GM18511 (cell line): ENCODE measurements at regions not wholly inside any gene's neighbourhood (a gene's known extent, or its start where the extent isn't known, plus 50 kb on each side); places are given as distances from the start of the nearest gene placed in this dataset.
"Not testable (repeated sequence)": the region's sequence is repeated elsewhere in the genome, so short reads cannot be mapped to it uniquely, and the experiment has no call there.

Experiments used
- ATAC-seq: cut with Tn5 transposase; IDR thresholded peaks from one replicate; pipeline ENCODE4 v1.9.1; 2021; ENCODE audit warnings: mild to moderate bottlenecking, moderate library complexity; ENCODE audit not compliant: unreplicated experiment

DNA sequence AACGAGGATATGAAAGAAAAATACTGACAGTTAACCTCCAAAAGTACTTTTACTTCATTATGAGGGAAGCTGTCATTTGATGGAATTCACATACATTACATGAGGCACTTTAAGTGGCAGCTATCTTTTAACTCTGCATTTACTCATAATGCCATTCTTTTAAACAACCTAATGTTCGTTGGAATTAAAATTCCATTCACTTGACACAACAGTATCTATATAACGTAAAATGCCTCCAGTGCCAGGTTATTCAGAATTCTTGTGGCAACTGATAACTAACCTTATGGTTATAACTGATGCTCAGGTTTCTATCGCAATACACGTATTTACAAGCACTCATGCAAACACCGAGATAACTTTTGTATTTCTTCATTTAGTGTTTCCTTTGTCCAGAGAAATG is 376.9 kb upstream of the GRAMD2B start:
- no peak for ATAC-seq

DNA sequence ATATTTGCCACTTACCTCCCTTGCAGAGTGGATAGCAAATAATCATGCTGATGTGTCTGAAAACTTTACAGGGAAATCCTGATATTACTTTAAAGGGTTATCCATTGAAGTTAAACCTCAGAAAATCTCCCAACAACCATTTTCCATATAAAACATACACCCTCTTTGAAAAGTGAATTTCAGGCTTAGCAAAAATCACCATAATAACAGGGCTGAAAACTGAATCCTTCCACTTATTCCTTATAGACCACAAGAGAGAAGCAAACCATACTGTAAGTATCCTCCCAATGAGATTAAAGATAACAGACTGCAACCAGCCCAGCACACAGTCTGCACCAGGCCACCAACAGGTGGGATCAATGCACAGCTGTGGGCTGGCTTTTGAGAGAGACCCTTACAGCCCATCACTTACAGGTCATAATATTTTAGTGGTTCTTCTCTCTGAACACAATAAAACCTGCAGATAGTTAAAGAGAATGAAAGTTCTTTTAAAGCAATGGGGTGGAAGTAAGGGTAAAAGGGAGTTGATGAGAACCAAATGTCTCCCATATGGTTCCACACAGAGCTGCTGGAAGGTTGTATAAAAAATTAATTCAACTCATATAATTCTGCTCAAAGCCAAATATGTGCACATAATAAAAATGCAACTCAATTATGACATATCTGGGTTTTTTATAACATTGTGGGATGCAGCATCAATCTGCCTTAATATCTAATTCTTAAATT is 376.2 kb upstream of the GRAMD2B start:
- ATAC-seq = no peak

DNA sequence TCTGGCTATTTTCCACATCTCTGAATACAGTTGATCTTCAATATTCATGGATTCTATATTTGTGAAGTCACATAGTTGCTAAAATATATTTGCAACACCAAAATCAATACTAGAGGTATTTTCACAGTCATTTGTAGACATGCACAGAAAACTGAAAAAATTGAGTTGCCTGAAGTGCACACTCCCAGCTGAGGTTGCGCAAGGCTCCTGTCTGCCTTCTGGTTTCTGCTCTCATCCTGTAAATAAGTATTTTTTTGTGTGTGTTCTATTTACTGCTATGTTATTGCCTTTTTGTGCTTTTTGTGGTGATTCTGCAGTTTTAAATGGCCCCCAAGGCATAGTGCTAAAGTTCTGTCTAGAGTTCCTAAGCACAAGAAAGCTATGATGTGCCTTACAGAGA is 371.1 kb upstream of the GRAMD2B start:
- no peak for ATAC-seq

DNA sequence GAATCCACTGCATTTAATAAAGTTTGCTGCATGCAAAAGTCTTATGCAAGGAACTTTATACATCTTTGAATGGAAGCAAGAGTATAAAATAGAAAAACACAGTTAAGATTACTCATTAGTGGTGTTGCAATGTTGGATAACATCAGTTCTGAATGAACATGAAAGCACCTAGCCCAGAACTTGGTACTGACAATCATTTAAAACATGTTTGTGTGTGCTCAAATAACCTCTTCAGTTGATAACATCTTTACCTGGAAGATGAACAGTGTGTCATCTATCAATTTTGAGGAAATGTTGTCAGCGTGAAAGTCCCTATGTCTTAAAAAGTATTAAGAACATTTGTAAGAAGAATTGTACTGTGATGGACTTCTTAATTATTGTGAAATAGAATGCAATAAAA is 370.4 kb upstream of the GRAMD2B start:
- no peak for ATAC-seq

DNA sequence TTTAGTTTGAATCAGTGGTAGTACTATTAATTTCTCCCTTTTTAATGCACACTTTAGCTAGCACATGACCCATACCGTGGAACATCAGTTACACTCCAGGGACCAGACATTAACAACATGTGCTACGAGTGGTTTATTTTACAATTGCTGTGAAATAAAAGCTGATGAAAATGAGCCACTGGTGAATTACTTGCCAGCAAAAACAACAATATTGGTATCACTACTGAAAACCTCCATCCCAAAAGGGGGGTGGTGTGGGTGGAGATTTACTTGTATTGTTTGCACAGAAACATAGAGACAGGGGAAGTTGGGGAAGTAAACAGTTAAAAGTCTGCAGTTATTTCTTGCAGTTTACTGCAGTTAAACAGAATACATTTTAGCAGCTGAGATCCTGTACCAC is 369.6 kb upstream of the GRAMD2B start:
- no peak for ATAC-seq

DNA sequence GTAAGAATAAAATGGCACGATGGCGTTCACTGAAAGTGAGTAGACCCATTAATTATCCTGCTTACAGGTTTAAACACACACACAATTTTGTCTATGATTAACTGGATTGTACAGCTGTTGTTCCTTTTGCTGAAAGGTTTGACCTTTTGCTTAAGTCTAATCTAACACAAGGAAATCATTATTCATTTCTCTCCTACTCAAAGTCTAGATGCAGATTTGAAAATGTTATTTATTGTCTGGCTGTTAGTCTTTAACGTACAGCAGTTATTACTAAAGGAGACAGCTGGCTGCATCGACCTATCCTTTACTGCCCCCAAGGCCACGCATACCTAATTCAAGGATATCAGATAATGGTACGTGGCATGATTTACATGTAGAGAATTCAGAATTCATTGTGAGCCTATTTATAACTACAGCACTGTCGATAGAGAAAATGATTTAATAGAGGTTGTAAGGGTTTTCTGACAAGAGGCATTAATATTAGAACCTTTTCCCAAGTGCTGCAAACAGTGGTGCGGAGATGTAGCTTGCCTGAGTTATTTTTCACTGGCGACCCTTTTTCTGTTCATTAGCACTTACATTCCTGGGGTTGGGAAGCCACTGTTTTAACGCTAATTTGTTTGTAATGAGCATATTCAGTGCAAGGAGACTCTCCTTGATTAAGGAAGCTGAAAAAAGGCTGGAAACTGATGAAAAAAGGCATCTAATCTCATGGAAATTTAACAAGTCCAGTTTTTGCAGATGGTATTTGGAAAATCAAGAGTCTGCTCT is 368.4 kb upstream of the GRAMD2B start:
- no peak for ATAC-seq

DNA sequence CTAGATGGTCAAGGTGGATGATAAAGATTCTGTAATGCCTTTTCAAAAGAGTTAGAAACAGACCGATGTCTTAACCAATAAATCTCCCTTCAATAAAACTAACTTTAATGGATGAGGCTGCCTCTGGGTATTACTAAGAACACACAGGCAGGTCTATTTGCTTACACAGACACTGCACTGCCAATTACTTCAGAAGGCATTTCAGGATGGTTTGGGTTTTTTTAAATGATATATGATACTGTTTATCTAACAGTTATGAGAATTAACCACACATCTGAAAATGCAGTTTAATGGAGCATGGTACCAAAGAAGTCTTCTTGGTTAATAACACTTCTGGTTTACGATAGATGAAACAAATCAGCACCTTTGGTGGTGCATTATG is 367.9 kb upstream of the GRAMD2B start:
- no peak for ATAC-seq

DNA sequence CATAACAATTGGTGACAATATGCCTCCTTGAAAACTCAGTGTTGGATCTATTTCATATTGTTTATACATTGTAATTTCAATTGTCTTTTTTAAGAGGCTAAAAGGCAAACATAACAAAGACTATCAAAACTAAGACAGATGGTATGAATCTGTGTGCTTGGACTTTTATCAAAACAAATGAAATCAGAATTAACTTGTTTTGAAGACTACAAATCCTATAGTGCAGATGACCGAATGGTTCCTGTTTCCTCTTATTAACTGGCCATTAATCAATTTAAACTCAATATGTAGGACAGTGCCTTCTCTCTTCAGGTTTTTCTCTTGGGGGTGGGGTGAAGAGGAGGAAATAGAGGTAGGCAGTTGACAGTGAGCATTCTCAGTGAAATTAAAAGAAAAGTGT is 366.9 kb upstream of the GRAMD2B start:
- ATAC-seq = no peak

DNA sequence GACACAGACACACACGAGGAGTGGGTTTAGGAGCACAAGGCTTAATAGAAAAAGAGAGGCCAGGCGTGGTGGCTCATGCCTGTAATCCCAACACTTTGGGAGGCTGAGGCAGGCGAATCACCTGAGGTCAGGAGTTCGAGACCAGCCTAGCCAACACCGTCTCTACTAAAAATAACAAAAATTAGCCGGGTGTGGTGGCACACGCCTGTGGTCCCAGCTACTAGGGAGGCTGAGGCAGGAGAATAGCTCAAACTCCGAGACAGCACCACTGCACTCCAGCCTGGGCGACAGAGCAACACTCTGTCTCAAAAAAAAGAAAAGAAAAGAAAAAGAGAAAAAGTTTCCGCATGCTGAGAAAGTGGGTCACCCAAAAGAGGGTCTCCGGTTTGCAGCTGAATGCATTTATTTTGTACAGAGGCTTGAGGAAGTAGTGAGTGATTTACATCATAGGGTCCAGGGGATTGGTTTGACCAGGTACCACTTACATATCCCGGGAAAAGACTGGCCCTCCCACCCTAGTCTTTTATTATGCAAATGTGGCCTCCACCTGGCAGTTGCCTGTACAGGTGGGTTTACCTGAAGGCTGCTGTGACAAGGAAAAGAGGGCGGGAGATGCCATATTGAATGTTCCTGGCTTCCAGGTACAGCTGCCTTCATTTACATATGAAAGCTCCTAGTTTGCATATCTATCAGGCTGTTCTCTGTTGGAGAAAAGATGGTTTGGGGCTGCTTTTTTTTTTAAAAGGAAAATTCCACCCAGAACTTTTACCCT is 366.2 kb upstream of the GRAMD2B start:
- ATAC-seq = no peak

DNA sequence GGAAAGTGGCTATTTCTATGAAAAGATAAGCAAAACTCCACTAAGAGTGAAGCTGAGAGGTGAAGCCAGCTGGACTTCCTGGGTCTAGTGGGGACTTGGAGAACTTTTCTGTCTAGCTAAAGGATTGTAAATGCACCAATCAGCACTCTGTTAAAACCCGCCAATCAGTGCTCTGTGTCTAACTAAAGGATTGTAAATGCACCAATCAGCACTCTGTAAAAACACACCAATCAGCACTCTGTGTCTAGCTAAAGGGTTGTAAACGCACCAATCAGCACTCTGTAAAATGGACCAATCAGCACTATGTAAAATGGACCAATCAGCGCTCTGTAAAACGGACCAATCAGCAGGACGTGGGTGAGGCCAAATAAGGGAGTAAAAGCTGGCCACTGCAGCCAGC is 364.8 kb upstream of the GRAMD2B start:
- ATAC-seq = not testable (repeated sequence)

DNA sequence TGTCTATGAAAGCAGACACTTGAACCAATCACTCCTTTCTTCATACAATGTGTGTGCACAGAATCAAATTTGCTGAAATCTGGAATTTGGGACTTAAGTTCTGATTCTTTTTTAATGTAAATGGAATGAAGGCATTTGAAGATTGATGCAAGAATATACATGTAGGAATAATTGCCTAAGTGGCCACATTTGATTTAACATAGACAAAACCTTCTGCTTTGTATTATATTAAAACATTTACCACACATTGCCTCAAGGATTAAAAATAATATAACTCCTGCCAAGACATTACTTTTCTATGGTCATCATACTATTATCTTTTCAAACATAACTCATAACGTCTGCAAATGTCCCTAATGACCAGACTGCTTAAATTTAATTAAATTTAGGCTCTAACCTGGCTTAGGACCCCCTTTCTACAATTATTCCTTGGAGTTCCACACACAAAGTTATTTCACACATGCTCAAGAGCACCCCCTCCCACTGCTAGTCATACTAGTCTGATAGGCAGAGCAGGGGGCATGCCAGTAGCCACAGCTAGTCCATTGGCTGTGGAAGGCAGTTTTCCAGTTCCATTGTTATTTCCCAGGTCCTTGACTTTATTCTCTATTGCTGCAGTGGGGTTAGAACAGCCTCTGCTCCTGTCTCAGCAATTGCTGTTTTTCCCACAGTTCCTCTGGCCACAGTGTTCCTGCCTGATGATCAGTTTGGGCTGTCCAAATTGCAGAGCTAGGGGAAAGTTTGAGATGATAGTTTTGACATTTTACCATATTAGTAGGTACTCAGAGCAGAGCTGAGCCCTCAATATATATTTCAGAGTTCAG is 360.6 kb upstream of the GRAMD2B start:
- ATAC-seq = no peak

DNA sequence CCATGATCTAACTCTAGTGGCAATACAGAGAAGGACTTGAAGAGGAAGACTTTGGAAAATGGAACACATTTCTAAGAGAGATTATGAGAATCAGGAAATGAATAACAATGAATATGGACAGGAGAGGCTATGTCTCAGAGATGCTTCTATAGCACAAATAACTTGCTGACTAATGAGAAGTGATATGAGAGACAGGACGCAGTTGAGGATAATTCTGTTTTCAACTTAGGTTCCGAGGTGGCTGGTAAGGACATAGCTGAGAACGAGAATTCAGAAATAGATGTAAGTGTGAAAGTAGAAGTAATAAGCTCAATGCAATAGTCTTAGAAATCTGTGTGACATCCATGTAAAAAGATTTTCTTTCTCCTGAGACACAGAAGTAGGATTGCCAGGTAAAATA is 358.1 kb upstream of the GRAMD2B start:
- no peak for ATAC-seq

DNA sequence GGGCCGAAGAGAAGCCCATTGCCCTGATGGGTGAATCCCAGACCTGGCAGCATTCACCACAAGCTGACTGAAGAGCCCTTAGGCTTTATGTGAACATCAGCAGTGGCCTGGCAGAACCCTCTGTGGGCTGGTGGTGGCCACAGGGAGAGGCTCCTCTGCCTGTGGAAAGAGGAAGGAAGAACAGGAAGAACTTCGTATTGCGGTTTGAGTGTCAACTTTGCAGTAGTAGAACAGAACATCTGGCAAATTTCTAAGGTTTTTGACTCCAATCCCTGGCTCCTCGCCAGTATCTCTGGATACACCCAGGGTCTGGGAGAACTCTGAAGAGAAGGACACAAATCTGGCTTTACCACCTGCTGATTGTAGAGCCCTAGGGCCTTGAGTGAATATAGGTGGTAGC is 356.4 kb upstream of the GRAMD2B start:
- no peak for ATAC-seq

DNA sequence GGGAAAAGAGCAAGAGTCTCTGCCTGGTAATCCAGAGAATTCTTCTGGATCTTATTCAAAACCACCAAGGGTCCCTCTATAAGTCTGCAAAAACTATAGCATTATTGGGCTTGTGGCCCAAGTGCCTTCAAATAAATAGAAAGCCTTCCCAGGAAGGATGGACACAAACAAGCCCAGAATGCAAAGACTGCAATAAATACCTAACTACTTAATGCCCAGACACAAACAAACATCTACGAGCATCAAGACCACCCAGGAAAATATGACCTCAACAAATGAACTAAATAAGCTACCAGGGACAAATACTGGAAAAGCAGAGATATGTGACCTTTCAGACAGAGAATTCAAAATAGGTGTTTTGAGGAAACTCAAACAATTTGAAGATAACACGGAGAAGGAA is 355.8 kb upstream of the GRAMD2B start:
- ATAC-seq = no peak

DNA sequence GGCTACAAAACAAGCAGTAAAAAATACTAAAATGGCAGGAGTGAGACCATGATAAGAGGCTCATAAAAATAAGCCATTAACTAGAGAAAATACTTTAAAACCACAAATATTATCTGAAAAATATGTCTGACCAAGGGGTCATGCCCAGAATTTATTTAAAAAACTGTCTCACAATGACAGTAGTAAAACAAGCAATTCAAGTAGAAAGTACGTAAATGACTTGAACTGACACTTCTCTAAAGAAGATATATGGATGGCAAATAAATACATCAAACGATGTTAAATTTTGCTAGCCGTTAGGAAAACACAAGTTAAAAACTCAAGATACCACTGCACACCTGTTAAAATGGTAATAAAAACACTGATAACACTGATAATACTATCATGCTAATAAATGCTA is 353.9 kb upstream of the GRAMD2B start:
- no peak for ATAC-seq

DNA sequence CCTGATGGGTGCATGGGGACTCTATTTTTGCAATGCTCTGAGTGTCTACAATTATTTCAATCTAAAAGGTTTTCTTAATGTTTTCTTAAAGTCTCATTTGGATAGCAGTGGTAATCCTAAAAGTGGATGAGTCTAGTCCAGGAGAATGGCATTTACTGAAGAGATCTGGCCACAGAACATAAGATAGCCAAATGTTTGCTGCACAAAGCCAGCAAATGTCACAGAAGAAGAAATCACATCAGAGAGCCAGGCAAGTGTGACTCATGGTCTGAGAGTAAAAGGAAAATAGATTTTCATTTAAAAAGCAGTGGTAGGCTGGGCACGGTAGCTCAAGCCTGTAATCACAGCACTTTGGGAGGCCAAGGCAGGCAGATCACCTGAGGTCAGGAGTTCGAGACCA is 352.7 kb upstream of the GRAMD2B start:
- no peak for ATAC-seq

DNA sequence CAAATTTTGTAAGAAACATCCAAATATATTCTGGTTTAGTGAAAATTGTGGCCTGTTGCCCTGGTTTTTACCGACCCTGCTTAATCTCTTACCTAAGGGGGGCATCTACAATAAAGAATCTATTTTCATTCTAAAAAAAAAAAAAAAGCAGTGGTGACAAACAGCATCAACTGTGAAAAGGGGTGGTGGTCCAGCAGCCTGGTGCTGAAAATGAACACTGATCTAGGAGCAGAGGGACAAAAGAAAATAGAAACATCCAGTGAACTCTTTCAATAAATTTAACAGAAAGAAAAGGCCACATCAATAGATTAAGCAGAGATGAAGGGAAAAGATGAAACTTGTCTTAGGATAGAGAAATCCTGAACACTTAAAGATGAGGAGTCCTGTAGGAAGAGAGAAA is 348.7 kb upstream of the GRAMD2B start:
- ATAC-seq = no peak

DNA sequence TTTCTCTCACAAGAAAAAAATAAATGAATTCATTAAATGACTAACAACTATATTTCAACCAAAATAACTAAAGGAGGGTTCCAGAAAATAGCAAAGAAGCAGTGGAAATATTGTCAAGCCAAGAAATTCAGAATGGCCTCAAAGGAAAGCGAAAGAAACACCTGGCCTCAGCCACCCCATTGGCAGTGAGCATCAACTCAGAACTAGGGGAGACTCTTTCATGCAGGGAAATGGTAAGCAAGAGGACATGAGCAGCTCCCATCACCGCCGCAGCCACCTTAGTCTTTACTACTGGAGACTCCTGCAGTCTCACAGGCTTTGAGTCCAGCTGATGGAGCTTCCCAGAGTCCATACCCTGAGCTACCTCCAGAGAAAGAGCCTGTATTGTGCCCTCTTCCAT is 343.9 kb upstream of the GRAMD2B start:
- no peak for ATAC-seq

DNA sequence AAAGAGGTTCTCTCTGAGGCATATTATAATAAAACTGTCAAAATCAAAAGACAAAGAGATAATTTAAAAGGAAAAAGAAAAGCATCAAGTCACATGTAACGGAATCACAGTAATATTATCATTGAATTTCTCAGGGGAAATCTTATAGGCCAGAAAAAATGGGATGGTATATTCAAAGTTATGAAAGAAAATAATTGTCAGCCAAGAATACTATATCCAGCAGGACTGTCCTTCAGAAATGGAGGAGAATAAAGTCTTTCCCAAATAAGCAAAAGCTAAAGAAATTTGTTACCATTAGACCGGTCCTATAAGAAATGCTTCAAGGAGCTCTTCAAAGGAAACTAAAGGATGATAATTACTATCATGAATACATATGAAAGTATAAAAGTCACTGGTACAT is 342.0 kb upstream of the GRAMD2B start:
- no peak for ATAC-seq

DNA sequence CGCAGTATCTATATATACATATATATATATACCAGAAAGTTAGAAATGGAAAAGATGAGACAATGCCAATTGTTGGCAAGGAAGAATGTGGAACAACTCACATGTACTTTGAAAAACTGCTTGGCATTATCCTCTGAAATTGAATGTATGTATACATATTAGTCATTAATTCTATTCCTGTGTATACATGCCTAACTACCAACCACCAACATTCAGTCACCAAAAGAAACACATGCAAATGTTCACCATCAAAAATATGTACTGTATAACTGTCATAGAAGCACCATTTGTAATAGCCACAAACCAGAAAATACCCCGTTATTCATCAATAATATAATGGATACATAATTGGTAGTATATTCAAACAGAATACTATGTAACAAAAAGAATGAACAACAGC is 330.2 kb upstream of the GRAMD2B start:
- no peak for ATAC-seq

DNA sequence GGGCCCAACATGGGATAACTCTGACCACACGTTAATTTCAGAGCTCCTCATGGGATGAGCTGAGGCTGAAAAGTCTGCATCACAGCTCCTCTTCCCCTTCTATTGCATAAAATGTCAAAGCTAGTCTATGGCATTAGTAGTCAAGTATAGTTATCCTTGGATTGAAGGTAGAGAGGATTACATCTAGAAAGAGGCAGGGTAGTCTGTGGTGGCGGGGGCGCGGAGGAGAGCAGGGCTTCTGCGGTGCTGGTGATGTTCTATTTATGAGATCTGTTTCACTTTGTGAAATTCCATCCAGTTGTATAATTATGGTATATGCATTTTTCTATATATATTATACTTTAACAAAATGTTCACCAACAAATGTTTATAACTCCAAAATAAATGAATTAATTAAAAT is 329.5 kb upstream of the GRAMD2B start:
- no peak for ATAC-seq
